ENCODE measurements at regions not wholly inside any gene's neighbourhood (a gene's known extent, or its start where the extent isn't known, plus 50 kb on each side); places are given as distances from the start of the nearest gene placed in this dataset.

GRCh38 chr13:74204602-74205312, 70.6 kb upstream of the KLF12 start:
- TF ChIP-seq CTCF (optimal IDR thresholded peaks at IDR 0.05 in 1 of 3, IDR thresholded peaks at IDR 0.05 in 1 of 3, conservative IDR thresholded peaks at IDR 0.05 in 1 of 3; ENCODE audit: extremely low read depth in 1 of 3, insufficient read depth in 2 of 3, low read length in 3 of 3) (no peak), EZH2 (IDR thresholded peaks at IDR 0.05; ENCODE audit: low read length) (no peak)
